ENCODE measurements at regions not wholly inside any gene's neighbourhood (a gene's known extent, or its start where the extent isn't known, plus 50 kb on each side); places are given as distances from the start of the nearest gene placed in this dataset.

DNA sequence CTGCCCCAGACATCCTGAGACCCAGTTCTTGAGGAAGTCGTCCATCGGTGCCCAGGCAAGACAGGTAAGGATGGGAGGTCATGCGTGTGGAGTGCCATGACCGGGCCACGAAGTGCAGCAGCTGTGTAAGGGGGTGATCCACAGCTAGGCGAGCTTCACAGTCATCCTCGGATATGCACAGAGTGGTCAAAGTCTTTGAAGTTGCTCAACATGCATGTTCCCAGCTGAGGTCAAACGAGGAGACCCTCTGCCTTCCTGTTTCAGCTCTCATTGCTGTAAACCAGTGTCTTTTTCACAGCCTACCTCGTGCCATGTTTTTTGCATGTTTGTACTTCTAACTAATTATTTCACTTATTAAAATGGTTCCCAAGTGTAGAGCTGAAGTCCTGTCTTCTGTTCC is 109.9 kb upstream of the TBL1X start:
- no peak for TF ChIP-seq CTCF (conservative IDR thresholded peaks at IDR 0.05; ENCODE audit: low read depth, low read length)
- no peak for TF ChIP-seq EZH2 (IDR thresholded peaks at IDR 0.05; ENCODE audit: low read length, unreplicated experiment)

Data from PC-3 (cell line).